ENCODE measurements at regions not wholly inside any gene's neighbourhood (a gene's known extent, or its start where the extent isn't known, plus 50 kb on each side); places are given as distances from the start of the nearest gene placed in this dataset.

- TF ChIP-seq KDM4A (IDR thresholded peaks at IDR 0.05; ENCODE audit: low read depth, low read length, severe bottlenecking) (no peak), RXRA (IDR thresholded peaks at IDR 0.05; ENCODE audit: insufficient read depth, low read depth, low read length) (no peak), CREB1 (IDR thresholded peaks at IDR 0.05) (no peak), CHD1 (IDR thresholded peaks at IDR 0.05; ENCODE audit: low read depth, low read length) (no peak), GABPA (IDR thresholded peaks at IDR 0.05; ENCODE audit: borderline replicate concordance, insufficient read depth, low read length) (no peak)
Measured at GRCh38 chr7:69398986-69399385, 199.3 kb upstream of the AUTS2 start (continued).

Measured in H1 (cell line).